ENCODE measurements at regions not wholly inside any gene's neighbourhood (a gene's known extent, or its start where the extent isn't known, plus 50 kb on each side); places are given as distances from the start of the nearest gene placed in this dataset.
"Not testable (repeated sequence)": the region's sequence is repeated elsewhere in the genome, so short reads cannot be mapped to it uniquely, and the experiment has no call there.

GRCh38 chr15:93413745-93414144 is 324.7 kb upstream of the RGMA start:
- DNase-seq, result no peak

GRCh38 chr15:93399121-93399520 is 310.1 kb upstream of the RGMA start:
- no peak for DNase-seq

GRCh38 chr15:93389211-93389610 is 300.2 kb upstream of the RGMA start:
- DNase-seq, result no peak

- no peak for DNase-seq
Measured at GRCh38 chr15:93384886-93385285, 295.9 kb upstream of the RGMA start.

GRCh38 chr15:93382200-93382820 is 293.3 kb upstream of the RGMA start:
- DNase-seq, result no peak

GRCh38 chr15:93378558-93378957 is 289.5 kb upstream of the RGMA start:
- no peak for DNase-seq

GRCh38 chr15:93372865-93373223 is 283.8 kb upstream of the RGMA start:
- no peak for DNase-seq

- DNase-seq, result no peak
Measured at GRCh38 chr15:93372208-93372864, 283.3 kb upstream of the RGMA start.

- no peak for DNase-seq
Measured at GRCh38 chr15:93366387-93367100, 277.5 kb upstream of the RGMA start.

- DNase-seq, result no peak
Measured at GRCh38 chr15:93362821-93363220, 273.8 kb upstream of the RGMA start.

- no peak for DNase-seq
Measured at GRCh38 chr15:93362203-93362602, 273.2 kb upstream of the RGMA start.

GRCh38 chr15:93361703-93362102 is 272.7 kb upstream of the RGMA start:
- no peak for DNase-seq

- no peak for DNase-seq
Measured at GRCh38 chr15:93360976-93361375, 272.0 kb upstream of the RGMA start.

GRCh38 chr15:93360318-93360717 is 271.3 kb upstream of the RGMA start:
- no peak for DNase-seq

- DNase-seq, result no peak
Measured at GRCh38 chr15:93359425-93360131, 270.6 kb upstream of the RGMA start.

- no peak for DNase-seq
Measured at GRCh38 chr15:93359060-93359408, 270.0 kb upstream of the RGMA start.

- no peak for DNase-seq
Measured at GRCh38 chr15:93358166-93359059, 269.4 kb upstream of the RGMA start.

GRCh38 chr15:93348711-93349545 is 259.9 kb upstream of the RGMA start:
- DNase-seq, result no peak

GRCh38 chr15:93347986-93348385 is 259.0 kb upstream of the RGMA start:
- DNase-seq, result no peak

- DNase-seq, result no peak
Measured at GRCh38 chr15:93345981-93346380, 257.0 kb upstream of the RGMA start.

- not testable (repeated sequence) for DNase-seq
Measured at GRCh38 chr15:93343402-93343801, 254.4 kb upstream of the RGMA start.

GRCh38 chr15:93341164-93341563 is 252.2 kb upstream of the RGMA start:
- DNase-seq, result no peak
